SK-N-SH (cell line): ENCODE measurements at regions not wholly inside any gene's neighbourhood (a gene's known extent, or its start where the extent isn't known, plus 50 kb on each side); places are given as distances from the start of the nearest gene placed in this dataset.

ENCODE experiments used
- CTCF ChIP-seq: fragments of 200-600 bp; sonication (generic); IDR thresholded peaks from 2 replicates; pipeline ENCODE4 v1.6.1; 2017; ENCODE audit warnings: antibody characterized with exemption, mild to moderate bottlenecking, moderate library complexity
- FOXM1 ChIP-seq: IDR thresholded peaks from 2 replicates; pipeline ENCODE4 v1.4.0; 2012; ENCODE audit warnings: low read depth, mild to moderate bottlenecking

- TF ChIP-seq CTCF, result no peak
- no peak for TF ChIP-seq FOXM1
Observed at GRCh38 chr6:87826424-87826823, 124.4 kb upstream of the AKIRIN2 start.
